Caco-2 (cell line): ENCODE measurements at regions not wholly inside any gene's neighbourhood (a gene's known extent, or its start where the extent isn't known, plus 50 kb on each side); places are given as distances from the start of the nearest gene placed in this dataset.

ENCODE experiments used
- BruUV-seq: library from RNA; stranded (reverse); fragments of 400-500 nt; replicated peaks from 2 replicates; lab custom pipeline; 2021; lab: Mats Ljungman, UMichigan
- CTCF ChIA-PET: fragments of 300-600 bp; sonication (Branson Sonifier 250); formaldehyde crosslinking; loops from one replicate; lab custom pipeline; 2022; ENCODE audit warnings: antibody characterized with exemption; lab: Charles Lee
- POLR2A ChIA-PET: fragments of 300-600 bp; sonication (Branson Sonifier 250); formaldehyde crosslinking; loops from one replicate; lab custom pipeline; 2022; ENCODE audit warnings: antibody characterized with exemption; lab: Charles Lee
- DNase-seq, 2 experiments: peaks; one replicate each; pipeline versions ENCODE4 v3.0.0 to v3.0.0-alpha.2; 2020 to 2022
- H3K27me3 ChIP-seq: replicated peaks from 2 replicates; pipeline ENCODE4 v1.6.0; 2011; ENCODE audit warnings: low read length; ENCODE audit not compliant: control insufficient read depth, insufficient read depth
- H3K36me3 ChIP-seq: 2 replicates; pipeline ENCODE4 v1.5.1; 2011; ENCODE audit warnings: low read length; ENCODE audit not compliant: control insufficient read depth, insufficient read depth
- H3K4me1 ChIP-seq: fragments of 250-450 bp; sonication (Bioruptor Pico); 2 replicates; pipeline ENCODE4 v1.5.1; 2020; ENCODE audit warnings: mild to moderate bottlenecking
- H3K4me3 ChIP-seq: 2 replicates; pipeline ENCODE4 v1.5.1; 2011; ENCODE audit warnings: low read depth, mild to moderate bottlenecking, control low read depth, low read length
- H3K9me3 ChIP-seq: fragments of 250-450 bp; sonication (Bioruptor Pico); 2 replicates; pipeline ENCODE4 v1.5.1; 2020; ENCODE audit warnings: mild to moderate bottlenecking, moderate library complexity
- H3K27ac Mint-ChIP-seq: one replicate; pipeline ENCODE4 v1.8.0; 2022; ENCODE audit warnings: mixed read lengths; ENCODE audit not compliant: unreplicated experiment
- H3K27me3 Mint-ChIP-seq: one replicate; pipeline ENCODE4 v1.8.0; 2022; ENCODE audit warnings: mixed read lengths; ENCODE audit not compliant: insufficient read depth, unreplicated experiment
- H3K36me3 Mint-ChIP-seq: one replicate; pipeline ENCODE4 v1.8.0; 2022; ENCODE audit warnings: mild to moderate bottlenecking, mixed read lengths; ENCODE audit not compliant: insufficient read depth, unreplicated experiment
- H3K4me1 Mint-ChIP-seq: one replicate; pipeline ENCODE4 v1.8.0; 2022; ENCODE audit warnings: low read depth, mixed read lengths; ENCODE audit not compliant: unreplicated experiment
- H3K4me3 Mint-ChIP-seq: one replicate; pipeline ENCODE4 v1.8.0; 2022; ENCODE audit warnings: mild to moderate bottlenecking, moderate library complexity, mixed read lengths; ENCODE audit not compliant: unreplicated experiment
- H3K9me3 Mint-ChIP-seq: one replicate; pipeline ENCODE4 v1.8.0; 2022; ENCODE audit warnings: mixed read lengths; ENCODE audit not compliant: unreplicated experiment
- CTCF ChIP-seq, 2 experiments: fragments of 200-600 bp in 1 of 2; IDR thresholded peaks; 1 replicate in 1 of 2; 2 replicates in 1 of 2; pipeline versions ENCODE4 v1.5.1 to v1.8.0; 2011 to 2022; ENCODE audit warnings: antibody characterized with exemption in 1 of 2, control low read depth in 1 of 2, inconsistent platforms in 1 of 2, low read depth in 1 of 2, low read length in 1 of 2, mild to moderate bottlenecking in 1 of 2, moderate library complexity in 1 of 2; ENCODE audit not compliant: insufficient read depth in 1 of 2, severe bottlenecking in 1 of 2, unreplicated experiment in 1 of 2
- intact Hi-C: fragments of 100-400 bp; cut with micrococcal nuclease; formaldehyde crosslinking; loops from one replicate; pipeline ENCODE4 v1.10.0; 2022; ENCODE audit not compliant: unreplicated experiment

- no TSS peak for BruUV-seq
- Mint-ChIP-seq H3K27ac (no peak overlapping the region), H3K9me3 (no peaks in the 10 kb centered on the region), H3K4me3 (no peak overlapping the region), H3K4me1 (no peaks in the 10 kb centered on the region), H3K36me3 (no peaks in the 10 kb centered on the region), H3K27me3 (no peaks in the 10 kb centered on the region)
- no peak for DNase-seq
- Histone ChIP-seq H3K4me1 (no peaks in the 10 kb centered on the region), H3K9me3 (no peaks in the 10 kb centered on the region; the same call in 1 of the 2 replicates), H3K27me3 (no peaks in the 10 kb centered on the region), H3K36me3 (no peaks in the 10 kb centered on the region; the same call in 1 of the 2 replicates), H3K4me3 (no peak overlapping the region)
- CTCF ChIA-PET, result no interaction called here
- no peak for TF ChIP-seq CTCF (IDR thresholded peaks at IDR 0.05; ENCODE audit: insufficient read depth in 1 of 2, low read depth in 1 of 2, low read length in 1 of 2, severe bottlenecking in 1 of 2, unreplicated experiment in 1 of 2)
- intact Hi-C loops, result no loop called here
- POLR2A ChIA-PET, result no interaction called here
These were observed 109.7 kb downstream of the TSEN15 start for GRCh38 chr1:184161071-184161698.

GRCh38 chr1:184162281-184162680, 110.8 kb downstream of the TSEN15 start:
- Mint-ChIP-seq H3K4me3 (no peak overlapping the region), H3K27me3 (no peaks in the 10 kb centered on the region), H3K36me3 (no peaks in the 10 kb centered on the region), H3K27ac (no peak overlapping the region), H3K9me3 (no peaks in the 10 kb centered on the region), H3K4me1 (no peaks in the 10 kb centered on the region)
- no peak for DNase-seq
- intact Hi-C loops, result no loop called here
- BruUV-seq, result no TSS peak
- no peak for TF ChIP-seq CTCF (IDR thresholded peaks at IDR 0.05; ENCODE audit: insufficient read depth in 1 of 2, low read depth in 1 of 2, low read length in 1 of 2, severe bottlenecking in 1 of 2, unreplicated experiment in 1 of 2)
- no peaks in the 10 kb centered on the region; the same call in 1 of the 2 replicates for H3K36me3 ChIP-seq
- no peaks in the 10 kb centered on the region; the same call in 1 of the 2 replicates for H3K9me3 ChIP-seq
- ChIA-PET POLR2A (no interaction called here), CTCF (no interaction called here)
- H3K27me3 ChIP-seq, result no peaks in the 10 kb centered on the region
- no peaks in the 10 kb centered on the region for H3K4me1 ChIP-seq
- H3K4me3 ChIP-seq, result no peak overlapping the region

GRCh38 chr1:184163674-184164465, 112.3 kb downstream of the TSEN15 start:
- no peaks in the 10 kb centered on the region for H3K4me1 ChIP-seq
- Mint-ChIP-seq H3K36me3 (no peaks in the 10 kb centered on the region), H3K4me3 (no peak overlapping the region), H3K27me3 (peaks cover 3% of the 10 kb centered on the region), H3K4me1 (no peaks in the 10 kb centered on the region), H3K9me3 (no peaks in the 10 kb centered on the region), H3K27ac (no peak overlapping the region)
- no peak overlapping the region for H3K4me3 ChIP-seq
- CTCF ChIA-PET, result no interaction called here
- POLR2A ChIA-PET, result no interaction called here
- no peak for TF ChIP-seq CTCF (IDR thresholded peaks at IDR 0.05; ENCODE audit: insufficient read depth in 1 of 2, low read depth in 1 of 2, low read length in 1 of 2, severe bottlenecking in 1 of 2, unreplicated experiment in 1 of 2)
- intact Hi-C loops, result no loop called here
- no TSS peak for BruUV-seq
- H3K36me3 ChIP-seq, result no peaks in the 10 kb centered on the region; the same call in 1 of the 2 replicates
- H3K27me3 ChIP-seq, result no peaks in the 10 kb centered on the region
- no peak for DNase-seq
- H3K9me3 ChIP-seq, result no peaks in the 10 kb centered on the region; the same call in 1 of the 2 replicates
